ENCODE measurements at regions not wholly inside any gene's neighbourhood (a gene's known extent, or its start where the extent isn't known, plus 50 kb on each side); places are given as distances from the start of the nearest gene placed in this dataset.

DNA sequence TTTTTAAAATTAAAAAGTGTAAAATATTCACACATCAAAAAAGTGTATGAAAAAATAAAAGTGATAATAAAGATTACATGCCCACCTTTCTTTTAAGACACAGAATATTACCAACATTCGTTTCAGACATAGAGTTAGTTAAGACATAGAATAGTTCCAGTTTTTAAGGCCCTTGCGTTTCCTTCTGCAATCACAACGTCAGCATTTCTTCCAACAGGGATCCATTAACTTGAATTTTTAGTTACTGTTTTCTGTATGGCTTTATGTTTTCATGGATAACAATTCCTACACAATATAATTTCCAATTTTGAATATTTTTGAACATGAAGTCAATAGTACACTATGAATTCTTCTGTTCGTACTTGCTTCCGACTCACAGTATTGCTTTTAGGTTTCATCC lies 170.8 kb upstream of the C11orf87 start:
- Histone ChIP-seq H3K4me1 (ENCODE audit: control insufficient read depth in 1 of 2, insufficient read depth in 2 of 2, low read depth in 1 of 2, low read length in 1 of 2) (0 out of 4 replicates have a peak, but pooled peaks cover 0 to 6% of the 10 kb centered on the region in 2 experiments), H3K27me3 (ENCODE audit: insufficient read depth) (no peaks in the 10 kb centered on the region), H3F3A (replicated peaks; ENCODE audit: insufficient read depth) (peaks cover 19% of the 10 kb centered on the region), H3K4me3 (ENCODE audit: low read depth in 2 of 2, low read length in 1 of 2) (no peak overlapping the region), H3K4me2 (no peak overlapping the region), H2AFZ (ENCODE audit: low read depth) (no peak overlapping the region), H4K20me1 (ENCODE audit: insufficient read depth) (no peaks in the 10 kb centered on the region), H3K9me2 (no peaks in the 10 kb centered on the region), H3K27ac (ENCODE audit: low read depth in 2 of 2, low read length in 1 of 2) (no peak overlapping the region), H3K79me2 (ENCODE audit: insufficient read depth) (no peaks in the 10 kb centered on the region), H3K9ac (no peak overlapping the region), H3K36me3 (replicated peaks in 1 of 2; ENCODE audit: control insufficient read depth in 1 of 2, insufficient read depth in 2 of 2, low read length in 1 of 2) (no peaks in the 10 kb centered on the region), H3K9me3 (no peaks in the 10 kb centered on the region; the same call in 1 of the 2 replicates)
- CTCF ChIA-PET: no interaction called here
- DNase-seq: no peak
- 84% methylated on average over 5 of the region's 5 CpGs for WGBS (ENCODE audit: low lambda C conversion rate)
- POLR2A ChIA-PET: no interaction called here
- TF ChIP-seq EP300 (IDR thresholded peaks at IDR 0.05; ENCODE audit: borderline replicate concordance in 1 of 2, low read depth in 1 of 2, low read length in 1 of 2) (no peak), FOXJ3 (CRISPR knock-in tag; IDR thresholded peaks at IDR 0.05) (no peak), TEAD4 (IDR thresholded peaks at IDR 0.05; ENCODE audit: borderline replicate concordance, insufficient read depth) (no peak), MAX (IDR thresholded peaks at IDR 0.05; ENCODE audit: low read depth) (no peak), ELF1 (IDR thresholded peaks at IDR 0.05) (no peak), TAF1 (IDR thresholded peaks at IDR 0.05; ENCODE audit: borderline replicate concordance, low read depth, low read length) (no peak), SIN3A (IDR thresholded peaks at IDR 0.05; ENCODE audit: borderline replicate concordance, low read depth, low read length) (no peak), FOXM1 (IDR thresholded peaks at IDR 0.05; ENCODE audit: low read depth) (no peak), MEF2A (IDR thresholded peaks at IDR 0.05; ENCODE audit: borderline replicate concordance, low read depth) (no peak), RCOR1 (IDR thresholded peaks at IDR 0.05; ENCODE audit: low read length) (no peak), PBX3 (IDR thresholded peaks at IDR 0.05) (no peak), RAD21 (IDR thresholded peaks at IDR 0.05; ENCODE audit: low read length) (no peak), JUND (IDR thresholded peaks at IDR 0.05) (no peak), GABPA (IDR thresholded peaks at IDR 0.05; ENCODE audit: low read depth) (no peak), CTCF (IDR thresholded peaks at IDR 0.05) (no peak), POLR2AphosphoS5 (IDR thresholded peaks at IDR 0.05; ENCODE audit: low read depth, low read length) (no peak), FOSL2 (IDR thresholded peaks at IDR 0.05; ENCODE audit: borderline replicate concordance, low read depth) (no peak)
- TF ChIP-seq, protein P1, sequence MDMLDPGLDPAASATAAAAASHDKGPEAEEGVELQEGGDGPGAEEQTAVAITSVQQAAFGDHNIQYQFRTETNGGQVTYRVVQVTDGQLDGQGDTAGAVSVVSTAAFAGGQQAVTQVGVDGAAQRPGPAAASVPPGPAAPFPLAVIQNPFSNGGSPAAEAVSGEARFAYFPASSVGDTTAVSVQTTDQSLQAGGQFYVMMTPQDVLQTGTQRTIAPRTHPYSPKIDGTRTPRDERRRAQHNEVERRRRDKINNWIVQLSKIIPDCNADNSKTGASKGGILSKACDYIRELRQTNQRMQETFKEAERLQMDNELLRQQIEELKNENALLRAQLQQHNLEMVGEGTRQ (IDR thresholded peaks at IDR 0.05; ENCODE audit: borderline replicate concordance, low read depth, low read length): no peak

Data from SK-N-SH (cell line).